Caco-2 (cell line): ENCODE measurements at regions not wholly inside any gene's neighbourhood (a gene's known extent, or its start where the extent isn't known, plus 50 kb on each side); places are given as distances from the start of the nearest gene placed in this dataset.

Experiments used
- BruUV-seq: library from RNA; stranded (reverse); fragments of 400-500 nt; replicated peaks from 2 replicates; lab custom pipeline; 2021; lab: Mats Ljungman, UMichigan
- CTCF ChIA-PET: fragments of 300-600 bp; sonication (Branson Sonifier 250); formaldehyde crosslinking; loops from one replicate; lab custom pipeline; 2022; ENCODE audit warnings: antibody characterized with exemption; lab: Charles Lee
- POLR2A ChIA-PET: fragments of 300-600 bp; sonication (Branson Sonifier 250); formaldehyde crosslinking; loops from one replicate; lab custom pipeline; 2022; ENCODE audit warnings: antibody characterized with exemption; lab: Charles Lee
- DNase-seq, 2 experiments: peaks; one replicate each; pipeline versions ENCODE4 v3.0.0 to v3.0.0-alpha.2; 2020 to 2022
- H3K27me3 ChIP-seq: replicated peaks from 2 replicates; pipeline ENCODE4 v1.6.0; 2011; ENCODE audit warnings: low read length; ENCODE audit not compliant: control insufficient read depth, insufficient read depth
- H3K36me3 ChIP-seq: 2 replicates; pipeline ENCODE4 v1.5.1; 2011; ENCODE audit warnings: low read length; ENCODE audit not compliant: control insufficient read depth, insufficient read depth
- H3K4me1 ChIP-seq: fragments of 250-450 bp; sonication (Bioruptor Pico); 2 replicates; pipeline ENCODE4 v1.5.1; 2020; ENCODE audit warnings: mild to moderate bottlenecking
- H3K4me3 ChIP-seq: 2 replicates; pipeline ENCODE4 v1.5.1; 2011; ENCODE audit warnings: low read depth, mild to moderate bottlenecking, control low read depth, low read length
- H3K9me3 ChIP-seq: fragments of 250-450 bp; sonication (Bioruptor Pico); 2 replicates; pipeline ENCODE4 v1.5.1; 2020; ENCODE audit warnings: mild to moderate bottlenecking, moderate library complexity
- H3K27ac Mint-ChIP-seq: one replicate; pipeline ENCODE4 v1.8.0; 2022; ENCODE audit warnings: mixed read lengths; ENCODE audit not compliant: unreplicated experiment
- H3K27me3 Mint-ChIP-seq: one replicate; pipeline ENCODE4 v1.8.0; 2022; ENCODE audit warnings: mixed read lengths; ENCODE audit not compliant: insufficient read depth, unreplicated experiment
- H3K36me3 Mint-ChIP-seq: one replicate; pipeline ENCODE4 v1.8.0; 2022; ENCODE audit warnings: mild to moderate bottlenecking, mixed read lengths; ENCODE audit not compliant: insufficient read depth, unreplicated experiment
- H3K4me1 Mint-ChIP-seq: one replicate; pipeline ENCODE4 v1.8.0; 2022; ENCODE audit warnings: low read depth, mixed read lengths; ENCODE audit not compliant: unreplicated experiment
- H3K4me3 Mint-ChIP-seq: one replicate; pipeline ENCODE4 v1.8.0; 2022; ENCODE audit warnings: mild to moderate bottlenecking, moderate library complexity, mixed read lengths; ENCODE audit not compliant: unreplicated experiment
- H3K9me3 Mint-ChIP-seq: one replicate; pipeline ENCODE4 v1.8.0; 2022; ENCODE audit warnings: mixed read lengths; ENCODE audit not compliant: unreplicated experiment
- CTCF ChIP-seq, 2 experiments: fragments of 200-600 bp in 1 of 2; IDR thresholded peaks; 1 replicate in 1 of 2; 2 replicates in 1 of 2; pipeline versions ENCODE4 v1.5.1 to v1.8.0; 2011 to 2022; ENCODE audit warnings: antibody characterized with exemption in 1 of 2, control low read depth in 1 of 2, inconsistent platforms in 1 of 2, low read depth in 1 of 2, low read length in 1 of 2, mild to moderate bottlenecking in 1 of 2, moderate library complexity in 1 of 2; ENCODE audit not compliant: insufficient read depth in 1 of 2, severe bottlenecking in 1 of 2, unreplicated experiment in 1 of 2
- intact Hi-C: fragments of 100-400 bp; cut with micrococcal nuclease; formaldehyde crosslinking; loops from one replicate; pipeline ENCODE4 v1.10.0; 2022; ENCODE audit not compliant: unreplicated experiment

- Histone ChIP-seq H3K27me3 (no peaks in the 10 kb centered on the region), H3K4me1 (no peaks in the 10 kb centered on the region), H3K36me3 (no peaks in the 10 kb centered on the region), H3K9me3 (no peaks in the 10 kb centered on the region), H3K4me3 (no peak overlapping the region)
- H3K4me1 Mint-ChIP-seq = no peaks in the 10 kb centered on the region
- CTCF ChIA-PET = no interaction called here
- POLR2A ChIA-PET = no interaction called here
- no peaks in the 10 kb centered on the region for H3K36me3 Mint-ChIP-seq
- no peak overlapping the region for H3K27ac Mint-ChIP-seq
- TF ChIP-seq CTCF (IDR thresholded peaks at IDR 0.05; ENCODE audit: insufficient read depth in 1 of 2, low read depth in 1 of 2, low read length in 1 of 2, severe bottlenecking in 1 of 2, unreplicated experiment in 1 of 2) = no peak
- H3K4me3 Mint-ChIP-seq = no peak overlapping the region
- H3K27me3 Mint-ChIP-seq = no peaks in the 10 kb centered on the region
- no TSS peak for BruUV-seq
- intact Hi-C loops = no loop called here
- DNase-seq = no peak
- peaks cover 9% of the 10 kb centered on the region for H3K9me3 Mint-ChIP-seq
Observed at GRCh38 chrX:142663330-142664095, 362.2 kb upstream of the SPANXN4 start.

- H3K27me3 ChIP-seq = no peaks in the 10 kb centered on the region
- no TSS peak for BruUV-seq
- Mint-ChIP-seq H3K36me3 (no peaks in the 10 kb centered on the region), H3K27ac (no peak overlapping the region), H3K4me1 (no peaks in the 10 kb centered on the region), H3K9me3 (no peaks in the 10 kb centered on the region), H3K4me3 (no peak overlapping the region), H3K27me3 (no peaks in the 10 kb centered on the region)
- no peaks in the 10 kb centered on the region for H3K9me3 ChIP-seq
- intact Hi-C loops = no loop called here
- TF ChIP-seq CTCF (IDR thresholded peaks at IDR 0.05; ENCODE audit: insufficient read depth in 1 of 2, low read depth in 1 of 2, low read length in 1 of 2, severe bottlenecking in 1 of 2, unreplicated experiment in 1 of 2) = no peak
- ChIA-PET CTCF (no interaction called here), POLR2A (no interaction called here)
- no peaks in the 10 kb centered on the region for H3K4me1 ChIP-seq
- H3K36me3 ChIP-seq = no peaks in the 10 kb centered on the region
- no peak overlapping the region for H3K4me3 ChIP-seq
- no peak for DNase-seq
Observed at GRCh38 chrX:142661696-142662095, 364.0 kb upstream of the SPANXN4 start.

- Histone ChIP-seq H3K4me1 (no peaks in the 10 kb centered on the region), H3K4me3 (no peak overlapping the region), H3K36me3 (no peaks in the 10 kb centered on the region), H3K27me3 (no peaks in the 10 kb centered on the region), H3K9me3 (no peaks in the 10 kb centered on the region)
- intact Hi-C loops = no loop called here
- DNase-seq = no peak
- ChIA-PET POLR2A (no interaction called here), CTCF (no interaction called here)
- no peak overlapping the region for H3K4me3 Mint-ChIP-seq
- BruUV-seq = no TSS peak
- H3K27ac Mint-ChIP-seq = no peak overlapping the region
- H3K4me1 Mint-ChIP-seq = no peaks in the 10 kb centered on the region
- no peaks in the 10 kb centered on the region for H3K27me3 Mint-ChIP-seq
- H3K36me3 Mint-ChIP-seq = no peaks in the 10 kb centered on the region
- no peaks in the 10 kb centered on the region for H3K9me3 Mint-ChIP-seq
- TF ChIP-seq CTCF (IDR thresholded peaks at IDR 0.05; ENCODE audit: insufficient read depth in 1 of 2, low read depth in 1 of 2, low read length in 1 of 2, severe bottlenecking in 1 of 2, unreplicated experiment in 1 of 2) = no peak
Observed at GRCh38 chrX:142655507-142655906, 370.2 kb upstream of the SPANXN4 start.
